Fibroblast of lung (primary cell): ENCODE measurements at regions not wholly inside any gene's neighbourhood (a gene's known extent, or its start where the extent isn't known, plus 50 kb on each side); places are given as distances from the start of the nearest gene placed in this dataset.

Experiments used
- CTCF ChIP-seq, 2 donors: IDR thresholded peaks in 1 of 2; conservative IDR thresholded peaks in 1 of 2; 1 replicate in 1 of 2; 2 replicates in 1 of 2; pipeline ENCODE4 v1.5.1; 2011 to 2012; ENCODE audit warnings: low read length in 2 of 2, control low read depth in 1 of 2, inconsistent platforms in 1 of 2, low read depth in 1 of 2, mild to moderate bottlenecking in 1 of 2
- EZH2 ChIP-seq: IDR thresholded peaks from 2 replicates; pipeline ENCODE4 v1.5.1; 2012; ENCODE audit warnings: low read length, control low read depth, mild to moderate bottlenecking; ENCODE audit errors: missing control alignments

GRCh38 chr17:13931800-13932460 is 137.4 kb upstream of the COX10 start:
- TF ChIP-seq CTCF (conservative IDR thresholded peaks at IDR 0.05 in 1 of 2, IDR thresholded peaks at IDR 0.05 in 1 of 2; ENCODE audit: low read depth in 1 of 2, low read length in 2 of 2) (no peak), EZH2 (no peak)
